A549 (cell line): ENCODE measurements at regions not wholly inside any gene's neighbourhood (a gene's known extent, or its start where the extent isn't known, plus 50 kb on each side); places are given as distances from the start of the nearest gene placed in this dataset.

Experiments used
- ATAC-seq, 2 experiments: fragments of 200-7000 bp in 1 of 2; fragments of >200 bp in 1 of 2; cut with Nextera tagmentation in 1 of 2; cut with Tn5 transposase in 1 of 2; 3 replicates each; pipeline versions ENCODE4 v1.8.0 to v1.9.1; 2018 to 2020; ENCODE audit warnings: mild to moderate bottlenecking in 1 of 2, moderate library complexity in 1 of 2
- CTCF ChIA-PET: fragments of 300-600 bp; sonication (Branson Sonifier 250); formaldehyde crosslinking; extraction: SDS; loops from one replicate; lab custom pipeline; 2021; ENCODE audit warnings: antibody characterized with exemption, inconsistent platforms; lab: Yijun Ruan, JAX
- POLR2A ChIA-PET: fragments of 350-600 bp; formaldehyde crosslinking; extraction: SDS; loops from one replicate; lab custom pipeline; 2021; ENCODE audit warnings: antibody characterized with exemption, inconsistent platforms; lab: Yijun Ruan, JAX
- DNase-seq, 2 experiments: peaks; one replicate each; pipeline versions ENCODE4 v3.0.0 to v3.0.0-alpha.2; 2011 to 2016; ENCODE audit warnings: low read depth in 1 of 2, low spot score in 1 of 2
- FAIRE-seq: peaks from 2 replicates; lab custom pipeline; 2011; peaks lifted over from hg19 to GRCh38; lab: Jason Lieb, UNC
- H3K27ac ChIP-seq, 2 experiments: fragments of >200 bp; sonication (Bioruptor Twin); formaldehyde crosslinking; 3 replicates each; pipeline ENCODE4 v1.5.1; 2016 to 2017
- H3K4me1 ChIP-seq: fragments of >200 bp; sonication (Bioruptor Twin); formaldehyde crosslinking; 3 replicates; pipeline ENCODE4 v1.6.1; 2016
- H3K4me2 ChIP-seq: fragments of >200 bp; sonication (Bioruptor Twin); formaldehyde crosslinking; 3 replicates; pipeline ENCODE4 v1.6.1; 2016
- H3K4me3 ChIP-seq: fragments of >200 bp; sonication (Bioruptor Twin); formaldehyde crosslinking; 3 replicates; pipeline ENCODE4 v1.5.1; 2016
- H3K9me3 ChIP-seq: fragments of >200 bp; sonication (Bioruptor Twin); formaldehyde crosslinking; 3 replicates; pipeline ENCODE4 v1.6.1; 2016
- CTCF ChIP-seq: fragments of >200 bp; sonication (Bioruptor Twin); formaldehyde crosslinking; IDR thresholded peaks from 3 replicates; pipeline ENCODE4 v1.5.1; 2016
- E2F6 ChIP-seq: IDR thresholded peaks from 2 replicates; pipeline ENCODE4 v1.6.1; 2012; ENCODE audit warnings: low read depth, borderline replicate concordance
- ELK1 ChIP-seq: fragments of 150-350 bp; IDR thresholded peaks from 2 replicates; pipeline ENCODE4 v1.6.1; 2014; ENCODE audit warnings: low read depth, mild to moderate bottlenecking, low read length
- ESRRA ChIP-seq: fragments of 150-350 bp; IDR thresholded peaks from 2 replicates; pipeline ENCODE4 v1.6.1; 2014; ENCODE audit warnings: mild to moderate bottlenecking, low read length, borderline replicate concordance
- FOSB ChIP-seq: fragments of 250-450 bp; sonication (Bioruptor Pico); IDR thresholded peaks from 2 replicates; pipeline ENCODE4 v1.5.0; 2020; ENCODE audit warnings: mild to moderate bottlenecking, moderate library complexity
- FOSL2 ChIP-seq, 2 experiments: fragments of 450-650 bp in 1 of 2; fragments of >200 bp in 1 of 2; sonication (Bioruptor Twin) in 1 of 2; formaldehyde crosslinking; IDR thresholded peaks; 2 replicates each; pipeline versions ENCODE4 v1.5.0 to v1.6.1; 2016 to 2020; ENCODE audit warnings: mild to moderate bottlenecking in 1 of 2, moderate library complexity in 1 of 2
- GATA3 ChIP-seq: IDR thresholded peaks from 2 replicates; pipeline ENCODE4 v1.6.1; 2012; ENCODE audit warnings: borderline replicate concordance
- HEYL ChIP-seq: fragments of 250-450 bp; sonication (Bioruptor Pico); IDR thresholded peaks from 2 replicates; pipeline ENCODE4 v1.8.0; 2021; ENCODE audit warnings: mild to moderate bottlenecking, moderate library complexity
- NFE2L2 ChIP-seq: fragments of 150-350 bp; conservative IDR thresholded peaks from 2 replicates; pipeline ENCODE4 v1.6.1; 2014; ENCODE audit warnings: low read length
- PBX3 ChIP-seq: IDR thresholded peaks from 2 replicates; pipeline ENCODE4 v1.6.1; 2012
- RARB ChIP-seq: fragments of 250-450 bp; sonication (Bioruptor Pico); IDR thresholded peaks from 2 replicates; pipeline ENCODE4 v1.8.0; 2021; ENCODE audit warnings: mild to moderate bottlenecking, moderate library complexity
- REST ChIP-seq: fragments of 200-600 bp; sonication (generic); IDR thresholded peaks from 2 replicates; pipeline ENCODE4 v1.6.1; 2016; ENCODE audit warnings: antibody characterized with exemption, mild to moderate bottlenecking, moderate library complexity
- RNF2 ChIP-seq: fragments of 200-600 bp; sonication (generic); IDR thresholded peaks from 2 replicates; pipeline ENCODE4 v1.6.1; 2016; ENCODE audit warnings: low read depth, mild to moderate bottlenecking, antibody characterized with exemption, moderate library complexity, borderline replicate concordance
- TP53 ChIP-seq: fragments of 250-450 bp; sonication (Bioruptor Pico); IDR thresholded peaks from 2 replicates; pipeline ENCODE4 v1.5.0; 2021; ENCODE audit warnings: mild to moderate bottlenecking, moderate library complexity
- USF2 ChIP-seq: fragments of 450-650 bp; IDR thresholded peaks from 2 replicates; pipeline ENCODE4 v1.6.1; 2014; ENCODE audit warnings: antibody characterized with exemption
- WGBS: methylation state at CpG from one replicate; pipeline ENCODE4 v1.1.6; 2017; ENCODE audit errors: missing lambda C conversion rate; 5-methylcytosine and 5-hydroxymethylcytosine counted together

- POLR2A ChIA-PET, result no interaction called here
- WGBS, result 9% methylated on average over 1 of the region's 1 CpG
- TF ChIP-seq RARB (CRISPR knock-in tag), result no peak
- no peak for TF ChIP-seq NFE2L2
- TF ChIP-seq USF2, result no peak
- TF ChIP-seq PBX3, result no peak
- TF ChIP-seq HEYL (CRISPR knock-in tag), result no peak
- TF ChIP-seq RNF2, result no peak
- H3K9me3 ChIP-seq, result no peaks in the 10 kb centered on the region
- CTCF ChIA-PET, result no interaction called here
- DNase-seq (no peak), FAIRE-seq (no peak), ATAC-seq (no peak)
- H3K4me3 ChIP-seq, result no peak overlapping the region
- H3K4me2 ChIP-seq, result no peak overlapping the region
- no peak overlapping the region for H3K27ac ChIP-seq
- no peaks in the 10 kb centered on the region for H3K4me1 ChIP-seq
Observed at GRCh38 chrY:7458301-7459078, 546.9 kb upstream of the AMELY start.

- Histone ChIP-seq H3K9me3 (no peaks in the 10 kb centered on the region), H3K4me3 (no peak overlapping the region), H3K4me2 (no peak overlapping the region), H3K4me1 (no peaks in the 10 kb centered on the region), H3K27ac (no peak overlapping the region)
- TF ChIP-seq REST, result no peak
- no peak for TF ChIP-seq ELK1
- TF ChIP-seq FOSL2 (IDR thresholded peaks at IDR 0.05), result no peak
- no peak for TF ChIP-seq FOSL2 (CRISPR knock-in tag; IDR thresholded peaks at IDR 0.05)
- no peak for TF ChIP-seq ESRRA
- TF ChIP-seq NFE2L2, result no peak
- no peak for TF ChIP-seq GATA3
- no peak for TF ChIP-seq FOSB
- no peak for DNase-seq
- WGBS, result 20% methylated on average over 3 of the region's 4 CpGs
- CTCF ChIA-PET, result no interaction called here
- POLR2A ChIA-PET, result no interaction called here
- FAIRE-seq, result no peak
- no peak for ATAC-seq
Observed at GRCh38 chrY:7457286-7458015, 545.9 kb upstream of the AMELY start.

GRCh38 chrY:7455626-7456025 lies 544.1 kb upstream of the AMELY start:
- H3K4me1 ChIP-seq, result no peaks in the 10 kb centered on the region
- no peak for DNase-seq
- FAIRE-seq, result no peak
- TF ChIP-seq E2F6, result no peak
- TF ChIP-seq TP53, result no peak
- no peak for TF ChIP-seq CTCF
- no peak for TF ChIP-seq PBX3
- 38% methylated on average over 2 of the region's 4 CpGs for WGBS
- H3K4me3 ChIP-seq, result no peak overlapping the region
- H3K9me3 ChIP-seq, result no peaks in the 10 kb centered on the region
- ChIA-PET CTCF (no interaction called here), POLR2A (no interaction called here)
- H3K4me2 ChIP-seq, result no peak overlapping the region
- no peak for ATAC-seq
- H3K27ac ChIP-seq, result no peak overlapping the region
